GM18907 (cell line): ENCODE measurements at regions not wholly inside any gene's neighbourhood (a gene's known extent, or its start where the extent isn't known, plus 50 kb on each side); places are given as distances from the start of the nearest gene placed in this dataset.
A peak's percentile ranks its signal among the peaks of the same experiment; 100 is the strongest.

ENCODE experiments used
- ATAC-seq: cut with Tn5 transposase; IDR thresholded peaks from one replicate; pipeline ENCODE4 v1.9.1; 2021; ENCODE audit warnings: mild to moderate bottlenecking, moderate library complexity; ENCODE audit not compliant: unreplicated experiment

- no peak for ATAC-seq
These were observed 395.9 kb downstream of the CDH26 start for GRCh38 chr20:60354024-60354580.

DNA sequence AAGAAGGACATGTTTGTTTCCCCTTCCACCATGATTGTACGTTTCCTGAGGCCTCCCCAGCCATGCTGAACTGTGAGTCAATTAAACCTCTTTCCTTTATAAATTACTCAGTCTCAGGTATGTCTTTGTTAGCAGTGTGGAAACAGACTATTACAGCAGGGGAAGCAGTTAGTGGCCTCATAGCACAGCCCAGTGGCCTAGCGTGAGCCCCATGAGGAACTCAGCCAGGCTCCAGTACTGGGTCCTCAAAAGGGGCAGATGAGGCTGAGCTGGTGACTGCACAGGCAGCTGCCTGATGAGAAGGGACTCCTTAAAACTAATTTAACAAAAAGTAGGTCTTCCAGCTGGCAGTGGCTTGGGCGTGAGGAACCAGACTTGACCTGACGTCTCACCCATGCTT is 399.9 kb downstream of the CDH26 start:
- no peak for ATAC-seq

- no peak for ATAC-seq
These were observed 400.8 kb downstream of the CDH26 start for GRCh38 chr20:60359010-60359409.

DNA sequence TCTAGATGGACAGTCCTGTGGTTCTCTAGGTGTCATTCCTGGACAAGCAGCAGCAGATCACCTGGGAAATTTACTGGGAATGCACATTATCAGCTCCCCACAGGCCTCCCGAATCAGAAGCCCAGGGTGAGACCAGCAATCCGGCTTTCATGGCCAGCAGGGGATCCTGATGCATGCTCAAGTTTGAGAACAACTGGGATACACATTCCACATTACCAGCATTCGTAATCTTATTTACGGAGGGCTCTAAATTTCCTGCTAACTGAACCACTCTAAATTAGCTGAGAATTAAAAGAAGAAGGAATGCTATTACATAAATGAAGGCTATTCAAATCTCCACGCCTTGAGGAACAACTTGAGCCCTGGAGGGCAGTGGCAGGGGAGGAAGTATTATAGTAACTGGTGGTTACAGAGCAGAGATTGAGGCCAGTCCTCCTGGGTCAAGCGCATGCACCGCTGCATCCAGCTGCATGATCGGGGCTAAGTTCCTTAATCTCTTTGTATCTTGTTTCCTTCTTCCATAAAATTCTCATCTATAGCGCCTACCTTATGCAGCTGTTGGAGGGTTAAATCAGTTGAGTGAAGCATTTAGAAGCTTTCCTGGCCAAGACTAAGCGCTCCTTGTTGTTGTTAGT is 403.7 kb downstream of the CDH26 start:
- no peak for ATAC-seq

GRCh38 chr20:60362531-60362930 is 404.3 kb downstream of the CDH26 start:
- no peak for ATAC-seq

- no peak for ATAC-seq
These were observed 405.5 kb downstream of the CDH26 start for GRCh38 chr20:60363698-60364097.

- no peak for ATAC-seq
These were observed 406.9 kb downstream of the CDH26 start for GRCh38 chr20:60365064-60365666.

GRCh38 chr20:60365882-60366281 is 407.7 kb downstream of the CDH26 start:
- ATAC-seq = no peak

DNA sequence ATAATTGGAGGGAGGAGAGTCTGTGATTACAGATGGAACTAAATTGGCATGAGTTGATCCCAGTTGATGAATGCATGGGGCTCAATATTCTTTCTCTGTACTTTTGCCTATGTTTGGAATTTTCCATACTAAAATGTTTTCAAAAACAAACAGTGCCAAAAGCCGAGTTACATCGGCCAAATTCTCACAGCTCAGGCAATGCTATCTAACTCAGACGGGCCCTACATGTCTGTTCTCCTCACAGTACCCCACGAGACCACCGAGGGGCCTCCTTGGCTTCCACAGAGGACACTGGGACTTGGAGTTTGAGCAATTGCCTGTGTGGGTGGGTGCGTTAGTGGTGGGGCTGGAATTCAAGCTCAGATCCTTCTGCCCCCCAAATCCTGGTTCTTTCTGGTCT is 413.2 kb downstream of the CDH26 start:
- ATAC-seq = no peak

DNA sequence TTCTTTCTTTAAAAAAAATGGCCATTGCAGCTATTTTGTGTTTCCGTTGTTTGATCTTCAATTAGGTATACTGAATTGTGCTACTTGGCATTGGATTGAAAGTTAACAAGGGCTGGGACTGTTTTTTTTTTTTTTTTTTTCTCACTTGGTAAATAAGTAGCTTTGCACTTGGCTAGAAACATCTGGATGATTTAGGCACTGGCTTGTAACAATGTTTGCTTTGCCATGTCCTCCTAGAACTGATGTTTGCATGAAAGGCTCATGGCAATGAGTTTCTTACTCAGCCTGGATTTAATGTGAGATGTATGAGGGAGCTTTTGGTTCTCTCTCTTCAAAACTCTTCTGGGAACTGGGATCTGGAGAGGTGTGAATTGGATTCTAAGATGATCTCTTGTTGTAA is 414.1 kb downstream of the CDH26 start:
- no peak for ATAC-seq

DNA sequence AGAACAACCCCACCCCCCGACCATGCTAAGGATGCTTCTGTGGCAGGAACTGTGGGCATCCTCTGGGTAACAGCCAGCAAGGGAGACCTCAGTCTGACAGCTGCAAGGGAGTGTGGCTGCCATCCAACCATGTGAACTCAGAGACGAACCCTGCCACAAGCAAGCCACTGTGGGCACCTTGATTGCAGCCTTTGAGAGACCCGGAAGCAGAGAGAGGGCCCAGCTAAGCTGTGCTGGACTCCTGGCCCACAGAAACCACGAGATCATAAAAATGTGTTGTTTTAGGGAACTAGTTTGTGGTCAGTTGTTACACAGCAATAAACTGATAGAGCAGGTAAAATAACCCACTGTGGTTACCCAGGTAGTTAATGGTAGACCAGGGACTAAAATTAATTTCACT is 414.6 kb downstream of the CDH26 start:
- peak; percentile 79 for ATAC-seq

GRCh38 chr20:60378620-60379019 is 420.4 kb downstream of the CDH26 start:
- no peak for ATAC-seq

DNA sequence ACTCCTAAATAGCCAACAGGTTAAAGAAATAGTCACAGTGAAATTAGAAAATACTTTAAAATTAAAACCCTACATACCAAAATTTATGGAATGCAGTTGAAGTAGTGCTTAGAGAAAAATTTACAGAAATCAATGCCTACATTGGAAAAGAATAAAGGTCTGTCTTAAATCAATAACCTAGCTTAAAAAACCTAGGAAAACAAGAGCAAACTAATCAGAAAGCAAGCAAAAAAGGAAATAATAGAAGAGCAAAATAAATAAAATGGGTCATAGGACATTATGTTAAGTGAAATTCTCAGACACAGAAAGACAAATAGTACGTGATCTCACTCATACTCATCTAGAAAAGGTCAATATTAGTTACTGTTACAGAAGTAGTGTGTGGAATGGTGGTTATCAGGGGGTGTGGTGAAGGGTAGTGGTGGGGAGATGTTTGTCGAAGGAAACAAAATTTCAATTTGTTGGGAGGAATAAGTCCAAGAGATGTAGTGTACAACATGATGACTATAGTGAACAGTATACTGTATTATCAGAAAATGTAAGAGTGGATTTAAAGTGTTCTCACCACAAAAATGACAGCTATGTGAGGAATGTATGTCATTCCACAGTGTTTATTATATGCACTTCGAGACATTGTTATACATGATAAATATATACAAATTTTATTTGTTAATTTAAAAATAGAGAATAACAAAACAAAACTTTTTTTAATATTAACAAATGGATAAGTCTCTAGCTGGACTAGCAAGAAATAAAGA is 423.6 kb downstream of the CDH26 start:
- ATAC-seq = no peak

- no peak for ATAC-seq
These were observed 431.2 kb downstream of the CDH26 start for GRCh38 chr20:60389441-60389840.

DNA sequence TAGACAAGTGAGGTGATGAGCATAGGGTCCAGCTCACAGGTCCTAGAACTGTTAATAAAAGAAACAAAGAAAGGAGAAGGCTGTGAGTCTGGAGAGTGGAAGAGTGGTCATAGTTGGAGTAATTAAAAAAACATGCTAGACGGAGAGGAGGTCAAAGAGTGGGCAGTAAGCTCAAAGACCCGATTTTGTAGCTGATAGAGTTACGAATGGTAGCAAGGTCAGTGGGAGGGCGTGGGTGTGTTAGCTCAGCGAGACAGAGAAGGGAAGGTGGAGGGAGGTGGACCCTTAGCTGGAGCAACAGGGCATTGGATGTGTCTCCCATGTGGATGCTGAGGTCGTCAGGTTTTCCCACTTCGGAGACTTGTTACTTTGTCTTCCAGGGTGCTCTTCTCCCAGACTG is 431.7 kb downstream of the CDH26 start:
- ATAC-seq = no peak

DNA sequence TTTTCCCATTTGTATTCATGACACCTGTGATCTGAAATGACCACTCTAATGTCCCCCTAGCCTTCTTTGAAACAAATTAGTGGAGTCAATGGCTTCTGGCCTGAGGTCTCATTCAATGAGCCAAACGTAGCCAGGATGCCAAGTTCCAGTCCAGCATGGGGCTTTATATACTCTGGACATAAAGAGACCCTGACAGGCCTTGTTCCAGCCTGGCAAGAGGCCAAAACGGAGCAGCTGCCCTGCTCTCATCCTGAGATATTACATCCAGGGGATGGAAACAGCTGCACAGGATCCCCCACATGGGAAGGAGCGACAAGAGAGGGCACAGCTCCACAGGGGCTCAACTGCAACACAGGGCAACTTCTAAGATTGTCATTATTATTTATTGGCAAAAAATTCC is 437.8 kb downstream of the CDH26 start:
- ATAC-seq = no peak

DNA sequence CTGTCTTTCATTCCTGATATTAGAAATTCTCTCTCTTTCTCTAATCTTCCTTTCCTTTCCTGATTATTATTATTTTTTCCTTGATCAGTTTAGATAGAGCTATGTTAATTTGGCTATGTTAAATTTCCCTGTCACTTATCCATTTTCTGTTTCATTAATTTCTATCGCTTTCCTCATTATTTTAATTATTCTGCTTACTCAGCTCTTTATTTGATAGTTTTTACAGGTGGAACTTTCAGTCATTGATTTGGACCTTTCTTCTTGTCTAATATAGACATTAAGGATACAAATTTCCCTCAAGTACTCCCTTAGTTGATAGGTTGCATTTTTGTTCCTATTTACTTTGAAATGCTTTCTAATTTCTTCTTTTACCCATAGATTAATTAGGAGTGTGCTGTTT is 442.3 kb downstream of the CDH26 start:
- ATAC-seq = no peak

DNA sequence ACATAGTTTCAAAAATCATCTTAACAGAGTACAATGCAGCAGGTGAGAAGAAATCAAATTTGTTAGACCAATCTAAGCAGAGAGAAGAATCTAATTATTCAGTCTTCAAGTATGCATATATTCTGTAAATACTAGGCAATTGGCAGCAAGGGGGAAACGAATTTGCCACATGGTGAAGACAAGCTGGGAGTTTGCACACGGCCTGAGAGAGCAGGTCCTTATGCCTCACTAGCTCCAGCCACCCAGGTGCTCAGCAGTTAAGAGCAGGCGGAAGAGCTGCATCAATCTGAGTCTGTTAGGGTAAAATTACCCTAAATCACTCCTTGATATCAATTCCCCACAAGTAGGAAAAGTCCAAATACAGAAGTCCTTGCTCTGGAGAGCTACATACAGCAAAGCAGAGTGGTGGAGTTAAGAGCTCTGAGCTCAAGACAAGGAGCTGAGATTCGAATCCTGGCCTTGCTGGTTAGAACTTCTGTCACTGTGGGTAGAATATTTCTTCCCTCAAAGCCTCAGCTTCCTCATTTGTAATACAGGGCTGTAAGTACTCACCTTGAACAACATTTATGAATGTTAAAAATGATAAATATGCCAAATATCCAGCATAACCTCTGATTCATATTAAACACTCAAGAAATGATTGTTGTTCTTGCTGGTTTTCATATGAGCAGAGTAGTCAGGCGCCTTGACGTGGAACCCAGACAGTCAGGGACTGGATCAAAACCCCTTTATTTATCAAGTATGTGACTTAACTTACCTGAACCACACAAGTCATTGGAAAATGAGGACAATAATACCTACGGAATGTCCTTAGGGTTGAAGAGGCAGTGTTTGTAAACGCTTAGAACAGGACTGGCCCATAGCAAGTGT is 444.2 kb downstream of the CDH26 start:
- no peak for ATAC-seq

DNA sequence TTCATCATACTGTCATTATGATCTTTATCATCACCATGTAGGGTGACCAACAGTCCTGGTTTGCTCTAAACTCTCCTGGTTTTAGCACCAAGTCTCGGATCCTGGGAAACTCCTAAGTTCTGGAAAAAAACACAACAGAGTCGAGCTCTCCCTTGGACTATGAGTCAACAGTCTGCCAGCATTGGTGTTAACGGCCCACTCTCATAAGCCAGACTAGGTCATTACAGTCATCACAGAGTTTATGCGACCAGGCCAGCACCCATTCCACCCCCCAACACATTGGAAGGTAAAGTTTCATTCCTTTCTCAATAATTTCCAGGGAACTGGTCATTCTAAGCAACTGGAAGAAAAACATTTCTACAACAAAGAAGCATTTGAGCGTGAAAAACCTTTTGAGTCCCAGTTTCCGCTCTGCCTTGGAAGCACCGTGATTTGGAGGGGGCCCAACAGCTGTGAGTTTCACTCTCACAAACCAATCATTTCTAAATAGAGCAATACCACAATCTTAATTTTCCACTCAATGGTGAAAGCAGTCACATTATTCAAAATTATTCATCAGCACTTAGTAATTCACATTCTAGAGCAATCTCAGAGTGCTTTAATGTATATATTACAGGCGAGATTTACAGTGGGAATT is 445.0 kb downstream of the CDH26 start:
- no peak for ATAC-seq

GRCh38 chr20:60407011-60407771 is 449.0 kb downstream of the CDH26 start:
- ATAC-seq = no peak
